ENCODE measurements at regions not wholly inside any gene's neighbourhood (a gene's known extent, or its start where the extent isn't known, plus 50 kb on each side); places are given as distances from the start of the nearest gene placed in this dataset.

- TF ChIP-seq POLR2A (IDR thresholded peaks at IDR 0.05) (no peak), CTCF (IDR thresholded peaks at IDR 0.05) (no peak)
Observed at GRCh38 chr1:8203056-8203455, 114.9 kb upstream of the SLC45A1 start.

All from tibial nerve (tissue), 3 donors.